ENCODE measurements at regions not wholly inside any gene's neighbourhood (a gene's known extent, or its start where the extent isn't known, plus 50 kb on each side); places are given as distances from the start of the nearest gene placed in this dataset.

GRCh38 chr7:116327752-116328151 lies 117.4 kb downstream of the TES start:
- TF ChIP-seq POLR2A (IDR thresholded peaks at IDR 0.05), result no peak
- TF ChIP-seq, protein P1, sequence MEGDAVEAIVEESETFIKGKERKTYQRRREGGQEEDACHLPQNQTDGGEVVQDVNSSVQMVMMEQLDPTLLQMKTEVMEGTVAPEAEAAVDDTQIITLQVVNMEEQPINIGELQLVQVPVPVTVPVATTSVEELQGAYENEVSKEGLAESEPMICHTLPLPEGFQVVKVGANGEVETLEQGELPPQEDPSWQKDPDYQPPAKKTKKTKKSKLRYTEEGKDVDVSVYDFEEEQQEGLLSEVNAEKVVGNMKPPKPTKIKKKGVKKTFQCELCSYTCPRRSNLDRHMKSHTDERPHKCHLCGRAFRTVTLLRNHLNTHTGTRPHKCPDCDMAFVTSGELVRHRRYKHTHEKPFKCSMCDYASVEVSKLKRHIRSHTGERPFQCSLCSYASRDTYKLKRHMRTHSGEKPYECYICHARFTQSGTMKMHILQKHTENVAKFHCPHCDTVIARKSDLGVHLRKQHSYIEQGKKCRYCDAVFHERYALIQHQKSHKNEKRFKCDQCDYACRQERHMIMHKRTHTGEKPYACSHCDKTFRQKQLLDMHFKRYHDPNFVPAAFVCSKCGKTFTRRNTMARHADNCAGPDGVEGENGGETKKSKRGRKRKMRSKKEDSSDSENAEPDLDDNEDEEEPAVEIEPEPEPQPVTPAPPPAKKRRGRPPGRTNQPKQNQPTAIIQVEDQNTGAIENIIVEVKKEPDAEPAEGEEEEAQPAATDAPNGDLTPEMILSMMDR (IDR thresholded peaks at IDR 0.05), result no peak
